Uterus (tissue), 2 donors: ENCODE measurements at regions not wholly inside any gene's neighbourhood (a gene's known extent, or its start where the extent isn't known, plus 50 kb on each side); places are given as distances from the start of the nearest gene placed in this dataset.

Source experiments
- CTCF ChIP-seq, 4 experiments: fragments of 200-600 bp in 2 of 4; fragments of 450-650 bp in 2 of 4; sonication (generic) in 2 of 4; IDR thresholded peaks; one replicate each; pipeline ENCODE4 v1.5.1; 2016 to 2019; ENCODE audit warnings: antibody characterized with exemption in 4 of 4, mild to moderate bottlenecking in 2 of 4, moderate library complexity in 1 of 4
- POLR2A ChIP-seq, 2 donors: fragments of 450-650 bp; IDR thresholded peaks; one replicate each; pipeline ENCODE4 v1.6.1; 2016; ENCODE audit warnings: antibody characterized with exemption in 2 of 2, mild to moderate bottlenecking in 1 of 2, moderate library complexity in 1 of 2

- TF ChIP-seq CTCF (IDR thresholded peaks at IDR 0.05) (no peak), POLR2A (IDR thresholded peaks at IDR 0.05) (no peak)
Observed at GRCh38 chr5:128633901-128634300, 95.9 kb upstream of the FBN2 start.
